ENCODE measurements at regions not wholly inside any gene's neighbourhood (a gene's known extent, or its start where the extent isn't known, plus 50 kb on each side); places are given as distances from the start of the nearest gene placed in this dataset.

DNA sequence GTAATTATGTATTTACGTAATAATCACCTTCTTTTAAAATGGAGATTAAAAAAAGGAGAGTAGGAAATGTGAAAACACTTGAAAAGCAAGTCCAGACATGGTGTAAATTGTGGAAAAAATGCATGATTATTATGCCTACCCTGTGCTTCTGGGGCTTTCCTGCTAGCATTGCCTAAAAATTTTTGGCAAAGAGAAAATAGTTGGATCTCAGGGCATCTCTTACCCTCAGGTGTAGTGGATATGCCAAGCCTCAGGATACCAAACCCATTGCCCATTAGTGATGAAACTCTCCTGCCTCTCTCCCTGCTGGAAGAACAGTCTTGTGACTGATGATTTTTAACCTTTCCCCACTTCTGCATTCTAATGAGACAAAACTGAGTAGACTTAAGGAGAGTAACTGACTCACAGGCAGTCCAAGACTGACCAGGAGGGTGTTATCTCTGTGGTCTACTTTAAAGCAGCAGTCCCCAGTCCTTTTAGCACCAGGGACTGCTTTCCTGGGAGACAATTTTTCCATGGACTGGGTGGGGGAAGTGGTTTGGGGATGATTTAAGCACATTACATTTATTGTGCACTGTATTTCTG, 174.6 kb downstream of the ZNF330 start:
- TF ChIP-seq, protein P1, sequence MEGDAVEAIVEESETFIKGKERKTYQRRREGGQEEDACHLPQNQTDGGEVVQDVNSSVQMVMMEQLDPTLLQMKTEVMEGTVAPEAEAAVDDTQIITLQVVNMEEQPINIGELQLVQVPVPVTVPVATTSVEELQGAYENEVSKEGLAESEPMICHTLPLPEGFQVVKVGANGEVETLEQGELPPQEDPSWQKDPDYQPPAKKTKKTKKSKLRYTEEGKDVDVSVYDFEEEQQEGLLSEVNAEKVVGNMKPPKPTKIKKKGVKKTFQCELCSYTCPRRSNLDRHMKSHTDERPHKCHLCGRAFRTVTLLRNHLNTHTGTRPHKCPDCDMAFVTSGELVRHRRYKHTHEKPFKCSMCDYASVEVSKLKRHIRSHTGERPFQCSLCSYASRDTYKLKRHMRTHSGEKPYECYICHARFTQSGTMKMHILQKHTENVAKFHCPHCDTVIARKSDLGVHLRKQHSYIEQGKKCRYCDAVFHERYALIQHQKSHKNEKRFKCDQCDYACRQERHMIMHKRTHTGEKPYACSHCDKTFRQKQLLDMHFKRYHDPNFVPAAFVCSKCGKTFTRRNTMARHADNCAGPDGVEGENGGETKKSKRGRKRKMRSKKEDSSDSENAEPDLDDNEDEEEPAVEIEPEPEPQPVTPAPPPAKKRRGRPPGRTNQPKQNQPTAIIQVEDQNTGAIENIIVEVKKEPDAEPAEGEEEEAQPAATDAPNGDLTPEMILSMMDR (IDR thresholded peaks at IDR 0.05; ENCODE audit: insufficient read depth, low read depth, low read length) = no peak
- TF ChIP-seq EZH2 (IDR thresholded peaks at IDR 0.05; ENCODE audit: insufficient read depth, low read length) = no peak
